ENCODE measurements at regions not wholly inside any gene's neighbourhood (a gene's known extent, or its start where the extent isn't known, plus 50 kb on each side); places are given as distances from the start of the nearest gene placed in this dataset.

DNA sequence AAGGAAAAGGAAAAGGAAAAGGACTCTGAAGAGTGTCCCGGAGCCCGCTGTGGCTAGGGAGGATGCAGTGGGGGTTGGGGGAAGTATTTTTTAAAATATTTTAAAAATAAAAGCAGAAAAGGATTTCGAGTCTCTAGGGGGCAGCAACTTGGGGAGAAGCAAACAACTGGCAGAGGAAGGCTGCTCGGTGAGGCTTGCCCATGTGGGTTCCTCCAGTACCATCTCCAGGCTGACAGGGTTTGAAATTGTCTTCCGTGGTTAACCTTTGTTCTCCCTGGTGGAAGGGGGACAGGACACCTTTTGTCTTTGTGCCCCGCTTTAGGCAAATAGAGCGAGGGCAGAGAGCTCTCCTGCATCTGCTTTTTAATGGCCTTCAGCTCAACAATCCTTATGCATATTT, 60.4 kb upstream of the SNX9 start:
- TF ChIP-seq, protein P1, sequence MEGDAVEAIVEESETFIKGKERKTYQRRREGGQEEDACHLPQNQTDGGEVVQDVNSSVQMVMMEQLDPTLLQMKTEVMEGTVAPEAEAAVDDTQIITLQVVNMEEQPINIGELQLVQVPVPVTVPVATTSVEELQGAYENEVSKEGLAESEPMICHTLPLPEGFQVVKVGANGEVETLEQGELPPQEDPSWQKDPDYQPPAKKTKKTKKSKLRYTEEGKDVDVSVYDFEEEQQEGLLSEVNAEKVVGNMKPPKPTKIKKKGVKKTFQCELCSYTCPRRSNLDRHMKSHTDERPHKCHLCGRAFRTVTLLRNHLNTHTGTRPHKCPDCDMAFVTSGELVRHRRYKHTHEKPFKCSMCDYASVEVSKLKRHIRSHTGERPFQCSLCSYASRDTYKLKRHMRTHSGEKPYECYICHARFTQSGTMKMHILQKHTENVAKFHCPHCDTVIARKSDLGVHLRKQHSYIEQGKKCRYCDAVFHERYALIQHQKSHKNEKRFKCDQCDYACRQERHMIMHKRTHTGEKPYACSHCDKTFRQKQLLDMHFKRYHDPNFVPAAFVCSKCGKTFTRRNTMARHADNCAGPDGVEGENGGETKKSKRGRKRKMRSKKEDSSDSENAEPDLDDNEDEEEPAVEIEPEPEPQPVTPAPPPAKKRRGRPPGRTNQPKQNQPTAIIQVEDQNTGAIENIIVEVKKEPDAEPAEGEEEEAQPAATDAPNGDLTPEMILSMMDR (IDR thresholded peaks at IDR 0.05; ENCODE audit: insufficient read depth, low read length, poor library complexity, severe bottlenecking): peak; percentile 47
- no peak for DNase-seq (ENCODE audit: extremely low read depth, insufficient read length)
- no peaks in the 10 kb centered on the region for H3K36me3 ChIP-seq (ENCODE audit: control insufficient read depth, insufficient read depth, low read length)
- no peak overlapping the region for H3K4me3 ChIP-seq (replicated peaks; ENCODE audit: low read depth, low read length)
- no peaks in the 10 kb centered on the region for H3K27me3 ChIP-seq (replicated peaks; ENCODE audit: control insufficient read depth, insufficient read depth, low read length)

DNA sequence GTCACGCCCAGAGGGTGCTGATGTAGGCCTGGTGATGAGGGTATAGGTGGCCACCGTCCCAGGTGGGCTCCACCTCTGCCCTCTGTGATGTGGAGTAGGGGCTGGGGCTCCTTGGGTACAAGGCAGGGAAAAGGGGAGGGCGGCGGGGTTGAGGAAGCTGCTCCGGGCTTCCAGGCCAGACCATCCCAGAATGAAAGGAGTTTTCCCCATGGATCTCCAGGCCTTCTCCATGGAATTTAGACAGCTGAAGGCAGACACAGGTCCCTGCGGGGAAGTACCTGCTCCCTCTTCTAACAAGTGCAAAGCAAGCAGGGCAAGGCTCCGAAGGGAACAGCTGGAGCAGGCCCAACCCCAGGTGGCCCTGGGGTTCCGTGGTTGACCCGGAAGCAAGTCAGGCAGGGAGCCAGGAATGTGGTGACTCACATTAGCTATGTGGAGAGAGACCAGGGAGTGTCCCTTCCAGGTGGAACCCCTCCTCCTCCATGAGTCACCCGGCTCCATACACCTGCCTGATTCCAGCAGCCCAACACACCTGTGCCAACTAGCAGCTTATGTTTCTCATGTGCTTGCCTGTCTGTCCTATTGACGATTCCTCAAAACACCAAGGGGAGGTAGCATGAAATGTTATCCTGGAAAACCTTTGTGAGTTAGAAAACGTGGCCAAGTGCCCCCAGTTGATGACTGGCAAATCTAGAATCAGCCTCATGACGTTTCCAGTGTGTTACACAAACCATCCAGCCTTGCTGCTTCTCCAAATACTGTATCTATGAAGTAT, 59.7 kb upstream of the SNX9 start:
- no peak for DNase-seq (ENCODE audit: extremely low read depth, insufficient read length)

DNA sequence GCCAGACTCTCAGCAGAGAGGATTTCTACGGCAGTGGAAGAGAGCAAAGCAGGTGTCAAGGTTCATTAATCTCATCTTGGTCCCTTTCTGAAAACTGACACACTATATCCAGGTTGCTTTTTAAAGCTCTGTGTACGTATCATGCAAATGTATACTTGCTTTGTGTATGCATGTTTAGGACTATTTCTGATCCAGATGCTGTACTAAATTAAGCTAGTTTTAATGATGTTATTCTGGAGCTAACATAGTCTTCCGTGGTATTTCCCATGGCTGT, 59.2 kb upstream of the SNX9 start:
- peak overlapping the region; percentile 6; the same call in 1 of the 2 replicates for H3K4me3 ChIP-seq (replicated peaks; ENCODE audit: low read depth, low read length)
- no peaks in the 10 kb centered on the region for H3K27me3 ChIP-seq (replicated peaks; ENCODE audit: control insufficient read depth, insufficient read depth, low read length)
- no peak for DNase-seq (ENCODE audit: extremely low read depth, insufficient read length)
- TF ChIP-seq, protein P1 (IDR thresholded peaks at IDR 0.05; ENCODE audit: insufficient read depth, low read length, poor library complexity, severe bottlenecking): no peak
- no peaks in the 10 kb centered on the region for H3K36me3 ChIP-seq (ENCODE audit: control insufficient read depth, insufficient read depth, low read length)

More for the DNA sequence above, 59.7 kb upstream of the SNX9 start:
- Histone ChIP-seq H3K36me3 (ENCODE audit: control insufficient read depth, insufficient read depth, low read length) (no peaks in the 10 kb centered on the region), H3K4me3 (replicated peaks; ENCODE audit: low read depth, low read length) (no peak overlapping the region), H3K27me3 (replicated peaks; ENCODE audit: control insufficient read depth, insufficient read depth, low read length) (no peaks in the 10 kb centered on the region)
- TF ChIP-seq, protein P1 (IDR thresholded peaks at IDR 0.05; ENCODE audit: insufficient read depth, low read length, poor library complexity, severe bottlenecking): no peak

DNA sequence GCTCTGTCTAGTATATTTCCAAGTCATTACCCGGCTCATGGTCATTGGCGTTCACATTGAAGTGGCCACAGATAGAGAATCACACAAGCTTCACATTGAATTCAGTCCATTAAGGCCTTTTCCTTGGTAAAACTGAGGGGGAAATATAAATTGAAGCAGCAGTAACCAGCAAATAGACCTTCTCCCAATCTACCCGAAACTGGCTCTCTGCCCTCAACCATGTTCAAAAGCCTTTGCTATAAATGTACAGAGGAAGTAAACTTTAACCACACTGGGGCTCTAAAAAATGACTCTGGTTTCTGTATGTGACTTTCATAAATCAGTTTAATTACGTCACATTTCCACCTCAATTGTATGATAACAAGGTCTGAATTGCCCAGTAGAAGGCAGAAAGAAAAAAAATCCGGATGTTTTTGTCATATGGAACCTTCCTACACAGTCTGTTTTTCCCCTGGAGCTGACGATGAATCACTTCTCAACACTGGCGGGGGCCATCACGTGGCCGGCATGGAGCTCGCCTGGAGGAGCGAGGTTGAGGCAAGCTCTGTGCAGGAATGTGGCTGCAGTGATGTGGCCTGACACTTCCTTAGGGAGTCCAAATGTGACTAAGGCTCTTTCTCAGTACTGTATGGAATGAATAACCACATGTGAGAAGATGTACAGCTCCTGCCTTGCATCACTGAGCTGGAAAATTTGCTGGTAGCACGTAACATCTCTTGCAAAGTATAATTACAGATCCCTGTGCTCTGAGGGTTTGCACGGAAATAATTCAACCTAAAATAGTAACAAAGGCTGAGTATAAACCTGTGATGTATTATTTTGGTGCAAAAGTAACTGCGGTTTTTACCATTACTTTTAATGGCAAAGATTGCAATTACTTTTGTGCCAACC, 58.6 kb upstream of the SNX9 start:
- TF ChIP-seq, protein P1 (IDR thresholded peaks at IDR 0.05; ENCODE audit: insufficient read depth, low read length, poor library complexity, severe bottlenecking): no peak
- no peaks in the 10 kb centered on the region for H3K27me3 ChIP-seq (replicated peaks; ENCODE audit: control insufficient read depth, insufficient read depth, low read length)
- DNase-seq (ENCODE audit: extremely low read depth, insufficient read length): peak; percentile 85
- no peaks in the 10 kb centered on the region for H3K36me3 ChIP-seq (ENCODE audit: control insufficient read depth, insufficient read depth, low read length)
- peak overlapping the region; percentile 36; the same call in 1 of the 2 replicates for H3K4me3 ChIP-seq (replicated peaks; ENCODE audit: low read depth, low read length)

DNA sequence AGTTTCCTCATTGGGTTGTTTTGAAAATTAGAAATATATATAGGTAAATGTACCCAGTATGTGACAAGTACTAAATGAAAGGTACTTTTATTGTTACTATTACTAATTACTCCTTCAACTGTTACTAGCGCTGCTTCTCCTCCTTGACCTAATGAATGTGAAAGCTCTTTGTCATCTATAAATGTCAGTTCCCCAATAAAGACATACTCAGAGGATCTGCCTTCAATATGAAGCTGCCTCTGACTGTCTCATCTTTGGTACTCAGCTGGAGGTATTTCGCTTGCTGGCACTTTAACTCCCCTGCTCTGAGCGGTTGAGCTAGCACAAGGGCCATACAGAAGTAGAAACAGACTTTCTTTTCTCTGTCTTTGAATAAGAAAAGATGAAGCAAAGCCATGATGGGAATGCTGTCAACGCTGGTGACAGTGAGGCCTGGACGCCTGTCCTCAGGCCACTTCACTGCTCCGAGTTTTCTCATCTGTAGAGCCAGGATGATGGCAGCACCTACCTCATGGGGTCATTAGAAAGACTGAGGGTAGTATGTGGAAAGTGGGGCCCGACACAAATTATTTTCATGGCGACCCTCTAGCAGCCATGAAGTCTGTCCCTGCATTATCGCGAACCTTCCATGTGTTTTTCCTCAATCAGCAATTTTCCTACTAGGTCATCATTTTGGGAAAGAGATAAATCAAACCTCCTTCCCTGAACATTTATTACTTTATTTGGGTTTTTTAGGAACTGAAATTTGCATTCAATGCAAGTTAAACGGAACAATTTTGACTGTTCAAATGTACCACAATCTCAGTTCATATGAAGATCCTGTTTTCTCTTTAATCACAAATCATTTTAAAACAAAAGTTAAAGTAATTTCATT, 55.9 kb upstream of the SNX9 start:
- no peaks in the 10 kb centered on the region for H3K36me3 ChIP-seq (ENCODE audit: control insufficient read depth, insufficient read depth, low read length)
- TF ChIP-seq, protein P1 (IDR thresholded peaks at IDR 0.05; ENCODE audit: insufficient read depth, low read length, poor library complexity, severe bottlenecking): no peak
- no peak overlapping the region for H3K4me3 ChIP-seq (replicated peaks; ENCODE audit: low read depth, low read length)
- no peaks in the 10 kb centered on the region for H3K27me3 ChIP-seq (replicated peaks; ENCODE audit: control insufficient read depth, insufficient read depth, low read length)
- no peak for DNase-seq (ENCODE audit: extremely low read depth, insufficient read length)

Data from GM06990 (cell line).